Progenitor cell of endocrine pancreas (in vitro differentiated cells): ENCODE measurements at regions not wholly inside any gene's neighbourhood (a gene's known extent, or its start where the extent isn't known, plus 50 kb on each side); places are given as distances from the start of the nearest gene placed in this dataset.

Experiments
- DNase-seq: peaks from one replicate; pipeline ENCODE4 v3.0.0; 2021; ENCODE audit warnings: low spot score; ENCODE audit not compliant: unreplicated experiment
- H3K27ac Mint-ChIP-seq: 2 replicates; pipeline ENCODE4 v1.8.0; 2021; ENCODE audit warnings: mild to moderate bottlenecking, moderate library complexity, mixed read lengths
- H3K27me3 Mint-ChIP-seq: 2 replicates; pipeline ENCODE4 v1.8.0; 2021; ENCODE audit warnings: mixed read lengths
- H3K36me3 Mint-ChIP-seq: 2 replicates; pipeline ENCODE4 v1.8.0; 2022; ENCODE audit warnings: mixed read lengths; ENCODE audit not compliant: insufficient read depth
- H3K4me1 Mint-ChIP-seq: 2 replicates; pipeline ENCODE4 v1.8.0; 2021; ENCODE audit warnings: low read depth, mixed read lengths
- H3K4me3 Mint-ChIP-seq: 2 replicates; pipeline ENCODE4 v1.8.0; 2021; ENCODE audit warnings: low read depth, mild to moderate bottlenecking, moderate library complexity, mixed read lengths
- H3K9me3 Mint-ChIP-seq: 2 replicates; pipeline ENCODE4 v1.8.0; 2021; ENCODE audit warnings: low read depth, mixed read lengths
- CTCF ChIP-seq: fragments of 200-600 bp; sonication (generic); IDR thresholded peaks from one replicate; pipeline ENCODE4 v1.5.0; 2021; ENCODE audit warnings: antibody characterized with exemption, mild to moderate bottlenecking; ENCODE audit not compliant: unreplicated experiment

DNA sequence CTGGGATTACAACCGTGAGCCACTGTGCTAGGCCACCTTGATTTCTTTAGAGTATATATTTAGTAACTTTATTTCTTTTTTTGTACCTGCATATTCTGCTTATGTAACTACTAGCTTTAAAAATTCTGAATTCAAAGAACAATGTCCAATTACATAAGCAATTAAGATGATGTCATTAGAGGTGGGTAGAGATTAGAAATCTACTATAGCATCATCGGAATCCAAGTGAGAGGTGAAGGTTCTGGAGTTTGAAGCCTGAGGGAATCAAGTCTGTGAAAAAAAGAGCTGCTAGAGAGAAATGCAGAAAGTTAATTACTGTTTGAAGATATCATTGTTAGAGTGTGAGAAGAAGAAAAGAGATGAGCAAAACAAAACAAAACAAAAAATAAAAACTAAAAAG is 79.0 kb upstream of the ENPEP start:
- TF ChIP-seq CTCF = no peak
- H3K9me3 Mint-ChIP-seq = no peaks in the 10 kb centered on the region
- peaks cover 4% of the 10 kb centered on the region for H3K27me3 Mint-ChIP-seq
- DNase-seq = no peak
- no peaks in the 10 kb centered on the region for H3K36me3 Mint-ChIP-seq
- no peak overlapping the region for H3K4me3 Mint-ChIP-seq
- H3K27ac Mint-ChIP-seq = no peak overlapping the region
- H3K4me1 Mint-ChIP-seq = no peaks in the 10 kb centered on the region

GRCh38 chr4:110395421-110395820 is 80.5 kb upstream of the ENPEP start:
- Mint-ChIP-seq H3K27ac (no peak overlapping the region), H3K36me3 (no peaks in the 10 kb centered on the region), H3K9me3 (no peaks in the 10 kb centered on the region), H3K4me1 (no peaks in the 10 kb centered on the region), H3K27me3 (peaks cover 4% of the 10 kb centered on the region), H3K4me3 (no peak overlapping the region)
- TF ChIP-seq CTCF = no peak
- no peak for DNase-seq

DNA sequence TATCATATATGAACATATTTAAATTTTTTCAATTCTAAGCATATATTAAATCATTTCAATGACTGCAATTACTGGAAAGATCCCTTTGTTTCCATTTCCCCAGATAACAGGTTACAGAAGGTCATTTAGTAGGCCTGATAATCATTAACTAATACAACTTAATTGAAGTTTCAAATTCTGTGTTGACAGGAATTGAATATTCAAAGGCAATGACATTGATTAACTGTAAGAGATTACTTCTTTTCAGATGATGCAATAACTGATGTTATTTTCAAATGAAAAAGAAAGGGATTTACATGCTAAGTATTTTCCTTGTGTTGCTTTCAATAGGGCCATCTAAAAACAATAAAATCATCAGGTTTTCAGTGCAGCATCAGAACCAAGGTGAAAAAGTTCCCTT is 81.1 kb upstream of the ENPEP start:
- H3K27ac Mint-ChIP-seq = no peak overlapping the region
- no peaks in the 10 kb centered on the region for H3K4me1 Mint-ChIP-seq
- no peaks in the 10 kb centered on the region for H3K9me3 Mint-ChIP-seq
- no peaks in the 10 kb centered on the region for H3K36me3 Mint-ChIP-seq
- peaks cover 4% of the 10 kb centered on the region for H3K27me3 Mint-ChIP-seq
- TF ChIP-seq CTCF = no peak
- H3K4me3 Mint-ChIP-seq = no peak overlapping the region
- DNase-seq = no peak

DNA sequence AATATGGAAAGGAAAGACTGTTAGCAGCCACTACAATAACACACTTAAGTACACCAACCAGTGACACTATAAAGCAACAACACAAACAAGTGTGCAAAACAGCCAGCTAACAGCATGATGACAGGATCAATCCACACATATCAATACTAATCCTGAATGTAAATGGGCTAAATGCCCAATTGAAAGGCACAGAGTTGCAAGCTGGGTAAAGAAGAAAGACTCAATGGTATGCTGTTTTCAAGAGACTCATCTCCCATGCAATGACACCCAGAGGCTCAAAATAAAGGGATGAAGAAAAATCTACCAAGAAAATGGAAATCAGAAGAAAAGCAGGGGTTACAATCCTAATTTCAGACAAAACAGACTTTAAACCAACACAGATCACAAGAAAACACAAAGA is 94.2 kb upstream of the ENPEP start:
- no peak for DNase-seq
- Mint-ChIP-seq H3K27me3 (no peaks in the 10 kb centered on the region), H3K36me3 (peaks cover 5% of the 10 kb centered on the region), H3K9me3 (peaks cover 20% of the 10 kb centered on the region), H3K4me1 (no peaks in the 10 kb centered on the region), H3K27ac (no peak overlapping the region), H3K4me3 (no peak overlapping the region)
- TF ChIP-seq CTCF = no peak

- Mint-ChIP-seq H3K27ac (no peak overlapping the region), H3K36me3 (no peaks in the 10 kb centered on the region), H3K27me3 (no peaks in the 10 kb centered on the region), H3K4me3 (no peak overlapping the region), H3K4me1 (peaks cover 9% of the 10 kb centered on the region), H3K9me3 (no peaks in the 10 kb centered on the region)
- TF ChIP-seq CTCF = no peak
- DNase-seq = no peak
Observed at GRCh38 chr4:110372485-110372884, 103.5 kb upstream of the ENPEP start.
